Stomach (tissue), 8 donors: ENCODE measurements at regions not wholly inside any gene's neighbourhood (a gene's known extent, or its start where the extent isn't known, plus 50 kb on each side); places are given as distances from the start of the nearest gene placed in this dataset.

Source experiments
- DNase-seq, 2 donors: peaks; one replicate each; pipeline versions ENCODE4 v3.0.0 to v3.0.0-alpha.2; 2013 to 2019
- H3K27ac ChIP-seq, 5 donors: fragments of 200-600 bp in 4 of 5; sonication (generic) in 4 of 5; one replicate each; pipeline ENCODE4 v1.5.1; 2013 to 2019; ENCODE audit warnings: mild to moderate bottlenecking in 1 of 5, moderate library complexity in 1 of 5
- H3K27me3 ChIP-seq, 3 donors: fragments of 200-600 bp; sonication (generic); one replicate each; pipeline ENCODE4 v1.5.1; 2017 to 2019; ENCODE audit warnings: mixed run types in 1 of 3
- H3K36me3 ChIP-seq, 4 donors: fragments of 200-600 bp; sonication (generic); 1 replicate in 3 of 4; 2 replicates in 1 of 4; pipeline ENCODE4 v1.5.1; 2016 to 2019
- H3K4me1 ChIP-seq, 4 donors: fragments of 200-600 bp; sonication (generic); one replicate each; pipeline ENCODE4 v1.5.1; 2016 to 2019
- H3K4me3 ChIP-seq, 4 donors: fragments of 200-600 bp; sonication (generic) in 3 of 4; one replicate each; pipeline ENCODE4 v1.5.1; 2016 to 2019; ENCODE audit warnings: mild to moderate bottlenecking in 1 of 4
- H3K9me3 ChIP-seq, 4 donors: fragments of 200-600 bp; sonication (generic); one replicate each; pipeline ENCODE4 v1.5.1; 2016 to 2019
- EP300 ChIP-seq: sonication (generic); formaldehyde crosslinking; IDR thresholded peaks from one replicate; pipeline ENCODE4 v1.6.1; 2017; ENCODE audit warnings: antibody characterized with exemption
- POLR2A ChIP-seq, 4 donors: fragments of 450-650 bp; IDR thresholded peaks; one replicate each; pipeline ENCODE4 v1.6.1; 2016; ENCODE audit warnings: antibody characterized with exemption in 4 of 4, control low read depth in 2 of 4, mild to moderate bottlenecking in 1 of 4, moderate library complexity in 1 of 4
- POLR2AphosphoS5 ChIP-seq, 3 donors: sonication (generic); formaldehyde crosslinking; IDR thresholded peaks; one replicate each; pipeline ENCODE4 v1.6.1; 2016; ENCODE audit warnings: antibody characterized with exemption in 3 of 3
- WGBS, 5 donors: extraction: QIAGEN DNeasy Blood & Tissue Kit in 3 of 5; methylation state at CpG; one replicate each; pipeline versions ENCODE4 v1.1.5 to v1.1.7; 2013 to 2018; 5-methylcytosine and 5-hydroxymethylcytosine counted together
- intact Hi-C: fragments of 100-400 bp; cut with DNase I; formaldehyde crosslinking; loops from one replicate; pipeline ENCODE4 v1.15.1; 2023; ENCODE audit warnings: low total_unique reads
- TF ChIP-seq, protein P1 (sequence below), 7 experiments: fragments of 450-650 bp in 4 of 7; fragments of 200-600 bp in 3 of 7; sonication (generic) in 3 of 7; IDR thresholded peaks; one replicate each; pipeline ENCODE4 v1.5.1; 2016 to 2019; ENCODE audit warnings: antibody characterized with exemption in 7 of 7, control low read depth in 2 of 7, mild to moderate bottlenecking in 1 of 7
- donor health status: healthy with polysubstance abuse.
- donor health status: Bipolar disorder and iron deficiency.
- donor health status: healthy.

DNA sequence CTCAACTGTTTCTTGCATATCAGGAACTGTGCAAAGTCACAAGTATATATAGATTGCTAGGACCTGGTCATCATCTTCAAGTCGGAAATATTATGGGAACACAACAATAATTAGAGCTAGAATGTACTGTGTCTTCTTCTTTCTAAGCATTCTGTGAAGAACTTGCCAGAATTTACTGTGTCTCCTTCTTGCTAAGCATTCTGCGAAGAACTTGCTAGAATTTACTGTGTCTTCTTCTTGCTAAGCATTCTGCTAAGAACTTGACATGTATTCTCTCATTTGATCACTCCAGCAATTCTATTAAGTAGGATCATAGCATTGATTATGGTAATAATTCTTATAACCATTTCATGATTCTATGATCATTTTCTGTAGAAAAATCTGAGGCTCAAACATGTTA, 231.7 kb downstream of the FOXL1 start:
- no peak for DNase-seq
- Histone ChIP-seq H3K27ac (no peak overlapping the region), H3K27me3 (peaks cover 0 to 72% (median 30%) of the 10 kb centered on the region in 3 donors), H3K4me3 (no peak overlapping the region), H3K36me3 (no peaks in the 10 kb centered on the region), H3K4me1 (no peaks in the 10 kb centered on the region), H3K9me3 (no peaks in the 10 kb centered on the region)
- intact Hi-C loops: no loop called here
- 81 to 94% (median 89%) methylated on average over 2 of the region's 2 CpGs for WGBS, 5 donors
- TF ChIP-seq EP300 (no peak), POLR2AphosphoS5 (IDR thresholded peaks at IDR 0.05) (no peak), POLR2A (IDR thresholded peaks at IDR 0.05) (no peak)
- TF ChIP-seq, protein P1, sequence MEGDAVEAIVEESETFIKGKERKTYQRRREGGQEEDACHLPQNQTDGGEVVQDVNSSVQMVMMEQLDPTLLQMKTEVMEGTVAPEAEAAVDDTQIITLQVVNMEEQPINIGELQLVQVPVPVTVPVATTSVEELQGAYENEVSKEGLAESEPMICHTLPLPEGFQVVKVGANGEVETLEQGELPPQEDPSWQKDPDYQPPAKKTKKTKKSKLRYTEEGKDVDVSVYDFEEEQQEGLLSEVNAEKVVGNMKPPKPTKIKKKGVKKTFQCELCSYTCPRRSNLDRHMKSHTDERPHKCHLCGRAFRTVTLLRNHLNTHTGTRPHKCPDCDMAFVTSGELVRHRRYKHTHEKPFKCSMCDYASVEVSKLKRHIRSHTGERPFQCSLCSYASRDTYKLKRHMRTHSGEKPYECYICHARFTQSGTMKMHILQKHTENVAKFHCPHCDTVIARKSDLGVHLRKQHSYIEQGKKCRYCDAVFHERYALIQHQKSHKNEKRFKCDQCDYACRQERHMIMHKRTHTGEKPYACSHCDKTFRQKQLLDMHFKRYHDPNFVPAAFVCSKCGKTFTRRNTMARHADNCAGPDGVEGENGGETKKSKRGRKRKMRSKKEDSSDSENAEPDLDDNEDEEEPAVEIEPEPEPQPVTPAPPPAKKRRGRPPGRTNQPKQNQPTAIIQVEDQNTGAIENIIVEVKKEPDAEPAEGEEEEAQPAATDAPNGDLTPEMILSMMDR (IDR thresholded peaks at IDR 0.05): no peak

DNA sequence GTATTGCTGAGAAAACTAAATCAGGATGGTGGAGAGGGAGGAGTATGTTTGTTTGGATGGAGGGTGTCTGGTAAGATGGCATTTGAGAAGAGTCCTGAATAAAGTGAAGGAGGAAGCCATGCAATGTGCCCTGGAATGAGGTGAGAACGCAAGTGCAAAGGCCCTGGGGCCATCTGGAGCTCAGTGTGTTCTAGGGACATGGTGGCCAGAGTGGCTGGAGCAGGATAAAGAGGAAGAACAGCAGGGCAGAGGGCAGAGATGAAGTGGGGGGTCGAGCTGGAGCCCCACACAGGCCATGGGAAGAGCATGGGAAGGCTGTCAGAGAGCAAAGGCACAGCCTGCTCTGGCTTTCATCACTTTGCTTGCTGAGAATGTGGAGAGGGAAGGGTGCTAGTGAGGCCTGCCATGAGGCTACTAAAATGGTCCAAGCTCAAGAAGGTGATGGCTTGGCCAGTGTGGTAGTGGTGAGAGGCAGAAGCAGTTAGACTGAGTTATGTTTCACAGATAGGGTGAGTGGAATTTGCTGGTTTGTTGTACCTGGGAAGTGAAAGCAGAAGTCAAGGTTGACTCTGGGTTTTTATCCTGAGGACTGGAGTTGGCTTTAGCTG, 234.1 kb downstream of the FOXL1 start:
- Histone ChIP-seq H3K36me3 (no peaks in the 10 kb centered on the region), H3K27me3 (peaks cover 0 to 69% (median 34%) of the 10 kb centered on the region in 3 donors), H3K4me3 (no peak overlapping the region), H3K27ac (no peak overlapping the region), H3K4me1 (no peaks in the 10 kb centered on the region), H3K9me3 (no peaks in the 10 kb centered on the region)
- no peak for TF ChIP-seq EP300
- no peak for DNase-seq
- intact Hi-C loops: no loop called here
- WGBS, 5 donors: 52 to 63% (median 56%) methylated on average over 2 of the region's 2 CpGs

DNA sequence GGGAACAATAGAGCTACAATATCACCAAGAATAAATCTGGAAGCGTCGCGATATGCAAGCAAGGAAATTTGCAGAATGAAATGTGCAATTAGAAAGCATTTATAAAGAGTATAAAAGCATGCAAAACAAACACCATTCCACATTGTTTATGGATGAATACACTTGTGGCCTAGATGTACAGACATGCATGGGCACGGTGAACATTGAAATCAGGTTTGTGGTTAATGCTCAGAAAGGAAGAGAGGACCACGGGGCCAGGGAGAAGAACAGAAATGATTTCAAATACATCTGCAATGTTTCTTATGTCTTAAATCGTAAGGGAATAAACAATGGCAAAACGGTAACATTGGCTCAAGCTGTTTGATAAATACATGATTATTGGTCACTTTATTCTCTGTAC, 235.9 kb downstream of the FOXL1 start:
- 76 to 82% (median 80%) methylated on average over 7 of the region's 7 CpGs for WGBS, 5 donors
- intact Hi-C loops: no loop called here
- H3K27me3 ChIP-seq: peaks cover 0 to 69% (median 28%) of the 10 kb centered on the region in 3 donors
- H3K4me1 ChIP-seq: peaks cover 0 to 4% (median 2%) of the 10 kb centered on the region in 4 donors
- no peak overlapping the region for H3K4me3 ChIP-seq
- H3K27ac ChIP-seq: no peak overlapping the region
- H3K9me3 ChIP-seq: no peaks in the 10 kb centered on the region
- DNase-seq: no peak
- no peaks in the 10 kb centered on the region for H3K36me3 ChIP-seq
- TF ChIP-seq, protein P1 (IDR thresholded peaks at IDR 0.05): no peak
- TF ChIP-seq POLR2AphosphoS5 (IDR thresholded peaks at IDR 0.05) (no peak), EP300 (no peak), POLR2A (IDR thresholded peaks at IDR 0.05) (no peak)

- Histone ChIP-seq H3K4me1 (peaks cover 0 to 8% (median 4%) of the 10 kb centered on the region in 4 donors), H3K36me3 (no peaks in the 10 kb centered on the region), H3K4me3 (no peak overlapping the region), H3K9me3 (no peaks in the 10 kb centered on the region), H3K27ac (no peak overlapping the region), H3K27me3 (peaks cover 0 to 73% (median 31%) of the 10 kb centered on the region in 3 donors)
- DNase-seq: no peak
- no peak for TF ChIP-seq POLR2A (IDR thresholded peaks at IDR 0.05)
- TF ChIP-seq POLR2AphosphoS5 (IDR thresholded peaks at IDR 0.05): no peak
- TF ChIP-seq, protein P1 (IDR thresholded peaks at IDR 0.05): no peak
- TF ChIP-seq EP300: no peak
- 47 to 69% (median 57%) methylated on average over 9 of the region's 9 CpGs for WGBS, 5 donors
- intact Hi-C loops: no loop called here
Observed at GRCh38 chr16:86816930-86817625, 238.7 kb downstream of the FOXL1 start.
